CD4-positive, alpha-beta T cell treated with Interleukin-15 for 4 hours (primary cell): ENCODE measurements at regions not wholly inside any gene's neighbourhood (a gene's known extent, or its start where the extent isn't known, plus 50 kb on each side); places are given as distances from the start of the nearest gene placed in this dataset.

Experiments used
- DNase-seq: peaks from one replicate; pipeline ENCODE4 v3.0.0-alpha.2; 2020; ENCODE audit warnings: low spot score

- no peak for DNase-seq
Measured at GRCh38 chr15:91678003-91678402, 175.5 kb upstream of the SLCO3A1 start.

GRCh38 chr15:91679447-91679846 lies 174.1 kb upstream of the SLCO3A1 start:
- no peak for DNase-seq

- no peak for DNase-seq
Measured at GRCh38 chr15:91685436-91685835, 168.1 kb upstream of the SLCO3A1 start.

GRCh38 chr15:91688811-91689210 lies 164.7 kb upstream of the SLCO3A1 start:
- no peak for DNase-seq

- DNase-seq, result no peak
Measured at GRCh38 chr15:91689377-91689776, 164.1 kb upstream of the SLCO3A1 start.

GRCh38 chr15:91692596-91692995 lies 160.9 kb upstream of the SLCO3A1 start:
- DNase-seq, result no peak

GRCh38 chr15:91694131-91694830 lies 159.2 kb upstream of the SLCO3A1 start:
- no peak for DNase-seq

GRCh38 chr15:91694831-91695210 lies 158.7 kb upstream of the SLCO3A1 start:
- no peak for DNase-seq

- no peak for DNase-seq
Measured at GRCh38 chr15:91695799-91696198, 157.7 kb upstream of the SLCO3A1 start.

GRCh38 chr15:91696981-91697380 lies 156.5 kb upstream of the SLCO3A1 start:
- DNase-seq, result no peak

- no peak for DNase-seq
Measured at GRCh38 chr15:91698241-91698640, 155.3 kb upstream of the SLCO3A1 start.

GRCh38 chr15:91699741-91700140 lies 153.8 kb upstream of the SLCO3A1 start:
- no peak for DNase-seq

GRCh38 chr15:91703274-91703673 lies 150.2 kb upstream of the SLCO3A1 start:
- DNase-seq, result no peak

- no peak for DNase-seq
Measured at GRCh38 chr15:91704343-91704742, 149.2 kb upstream of the SLCO3A1 start.

- peak; percentile 91 for DNase-seq
Measured at GRCh38 chr15:91706322-91707032, 147.0 kb upstream of the SLCO3A1 start.

GRCh38 chr15:91710080-91710698 lies 143.3 kb upstream of the SLCO3A1 start:
- DNase-seq, result no peak

- no peak for DNase-seq
Measured at GRCh38 chr15:91711384-91712033, 142.0 kb upstream of the SLCO3A1 start.

- no peak for DNase-seq
Measured at GRCh38 chr15:91712286-91712685, 141.2 kb upstream of the SLCO3A1 start.

- DNase-seq, result no peak
Measured at GRCh38 chr15:91716536-91716935, 137.0 kb upstream of the SLCO3A1 start.

GRCh38 chr15:91717811-91718210 lies 135.7 kb upstream of the SLCO3A1 start:
- no peak for DNase-seq

- no peak for DNase-seq
Measured at GRCh38 chr15:91723959-91724358, 129.5 kb upstream of the SLCO3A1 start.

- no peak for DNase-seq
Measured at GRCh38 chr15:91733661-91734060, 119.8 kb upstream of the SLCO3A1 start.
